Body of pancreas (tissue), 4 donors: ENCODE measurements at regions not wholly inside any gene's neighbourhood (a gene's known extent, or its start where the extent isn't known, plus 50 kb on each side); places are given as distances from the start of the nearest gene placed in this dataset.

Experiments used
- POLR2A ChIP-seq, 3 donors: fragments of 450-650 bp; IDR thresholded peaks; one replicate each; pipeline ENCODE4 v1.6.1; 2016; ENCODE audit warnings: antibody characterized with exemption in 3 of 3, mild to moderate bottlenecking in 2 of 3
- TF ChIP-seq, protein P1 (sequence below), 7 experiments: fragments of 450-650 bp in 4 of 7; fragments of 200-600 bp in 3 of 7; sonication (generic) in 3 of 7; IDR thresholded peaks; one replicate each; pipeline ENCODE4 v1.5.1; 2016 to 2019; ENCODE audit warnings: antibody characterized with exemption in 7 of 7

DNA sequence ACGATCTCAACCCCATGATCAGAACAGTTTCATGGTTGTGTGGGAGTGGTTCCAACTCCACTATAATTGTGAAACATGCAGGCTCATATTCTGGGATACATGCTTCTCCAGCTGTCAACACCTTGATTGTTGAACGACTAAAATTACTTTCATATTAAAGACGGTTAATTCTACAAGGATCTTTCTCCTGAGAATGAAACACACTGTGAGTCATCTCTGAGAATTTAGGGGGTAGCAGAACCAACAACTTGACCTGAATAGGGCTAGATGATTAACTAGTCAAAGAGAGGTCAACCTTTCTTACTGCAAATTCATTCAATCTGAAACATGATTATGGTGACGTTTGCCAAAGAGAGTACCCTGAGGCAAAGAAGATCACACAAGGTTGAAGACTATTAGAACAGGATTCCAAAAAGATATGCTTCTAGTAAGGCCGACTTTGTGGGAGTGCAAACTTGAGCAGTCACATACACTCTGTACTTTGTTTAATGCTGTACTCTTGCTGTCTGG is 175.2 kb upstream of the CITED2 start:
- TF ChIP-seq POLR2A (IDR thresholded peaks at IDR 0.05), result no peak
- TF ChIP-seq, protein P1, sequence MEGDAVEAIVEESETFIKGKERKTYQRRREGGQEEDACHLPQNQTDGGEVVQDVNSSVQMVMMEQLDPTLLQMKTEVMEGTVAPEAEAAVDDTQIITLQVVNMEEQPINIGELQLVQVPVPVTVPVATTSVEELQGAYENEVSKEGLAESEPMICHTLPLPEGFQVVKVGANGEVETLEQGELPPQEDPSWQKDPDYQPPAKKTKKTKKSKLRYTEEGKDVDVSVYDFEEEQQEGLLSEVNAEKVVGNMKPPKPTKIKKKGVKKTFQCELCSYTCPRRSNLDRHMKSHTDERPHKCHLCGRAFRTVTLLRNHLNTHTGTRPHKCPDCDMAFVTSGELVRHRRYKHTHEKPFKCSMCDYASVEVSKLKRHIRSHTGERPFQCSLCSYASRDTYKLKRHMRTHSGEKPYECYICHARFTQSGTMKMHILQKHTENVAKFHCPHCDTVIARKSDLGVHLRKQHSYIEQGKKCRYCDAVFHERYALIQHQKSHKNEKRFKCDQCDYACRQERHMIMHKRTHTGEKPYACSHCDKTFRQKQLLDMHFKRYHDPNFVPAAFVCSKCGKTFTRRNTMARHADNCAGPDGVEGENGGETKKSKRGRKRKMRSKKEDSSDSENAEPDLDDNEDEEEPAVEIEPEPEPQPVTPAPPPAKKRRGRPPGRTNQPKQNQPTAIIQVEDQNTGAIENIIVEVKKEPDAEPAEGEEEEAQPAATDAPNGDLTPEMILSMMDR (IDR thresholded peaks at IDR 0.05), result no peak
